Stomach (tissue), 8 donors: ENCODE measurements at regions not wholly inside any gene's neighbourhood (a gene's known extent, or its start where the extent isn't known, plus 50 kb on each side); places are given as distances from the start of the nearest gene placed in this dataset.

Source experiments
- DNase-seq, 2 donors: peaks; one replicate each; pipeline versions ENCODE4 v3.0.0 to v3.0.0-alpha.2; 2013 to 2019
- H3K27ac ChIP-seq, 5 donors: fragments of 200-600 bp in 4 of 5; sonication (generic) in 4 of 5; one replicate each; pipeline ENCODE4 v1.5.1; 2013 to 2019; ENCODE audit warnings: mild to moderate bottlenecking in 1 of 5, moderate library complexity in 1 of 5
- H3K27me3 ChIP-seq, 3 donors: fragments of 200-600 bp; sonication (generic); one replicate each; pipeline ENCODE4 v1.5.1; 2017 to 2019; ENCODE audit warnings: mixed run types in 1 of 3
- H3K36me3 ChIP-seq, 4 donors: fragments of 200-600 bp; sonication (generic); 1 replicate in 3 of 4; 2 replicates in 1 of 4; pipeline ENCODE4 v1.5.1; 2016 to 2019
- H3K4me1 ChIP-seq, 4 donors: fragments of 200-600 bp; sonication (generic); one replicate each; pipeline ENCODE4 v1.5.1; 2016 to 2019
- H3K4me3 ChIP-seq, 4 donors: fragments of 200-600 bp; sonication (generic) in 3 of 4; one replicate each; pipeline ENCODE4 v1.5.1; 2016 to 2019; ENCODE audit warnings: mild to moderate bottlenecking in 1 of 4
- H3K9me3 ChIP-seq, 4 donors: fragments of 200-600 bp; sonication (generic); one replicate each; pipeline ENCODE4 v1.5.1; 2016 to 2019
- EP300 ChIP-seq: sonication (generic); formaldehyde crosslinking; IDR thresholded peaks from one replicate; pipeline ENCODE4 v1.6.1; 2017; ENCODE audit warnings: antibody characterized with exemption
- POLR2A ChIP-seq, 4 donors: fragments of 450-650 bp; IDR thresholded peaks; one replicate each; pipeline ENCODE4 v1.6.1; 2016; ENCODE audit warnings: antibody characterized with exemption in 4 of 4, control low read depth in 2 of 4, mild to moderate bottlenecking in 1 of 4, moderate library complexity in 1 of 4
- POLR2AphosphoS5 ChIP-seq, 3 donors: sonication (generic); formaldehyde crosslinking; IDR thresholded peaks; one replicate each; pipeline ENCODE4 v1.6.1; 2016; ENCODE audit warnings: antibody characterized with exemption in 3 of 3
- WGBS, 5 donors: extraction: QIAGEN DNeasy Blood & Tissue Kit in 3 of 5; methylation state at CpG; one replicate each; pipeline versions ENCODE4 v1.1.5 to v1.1.7; 2013 to 2018; 5-methylcytosine and 5-hydroxymethylcytosine counted together
- intact Hi-C: fragments of 100-400 bp; cut with DNase I; formaldehyde crosslinking; loops from one replicate; pipeline ENCODE4 v1.15.1; 2023; ENCODE audit warnings: low total_unique reads
- TF ChIP-seq, protein P1 (sequence below), 7 experiments: fragments of 450-650 bp in 4 of 7; fragments of 200-600 bp in 3 of 7; sonication (generic) in 3 of 7; IDR thresholded peaks; one replicate each; pipeline ENCODE4 v1.5.1; 2016 to 2019; ENCODE audit warnings: antibody characterized with exemption in 7 of 7, control low read depth in 2 of 7, mild to moderate bottlenecking in 1 of 7
- donor health status: healthy with polysubstance abuse.
- donor health status: Bipolar disorder and iron deficiency.
- donor health status: healthy.

DNA sequence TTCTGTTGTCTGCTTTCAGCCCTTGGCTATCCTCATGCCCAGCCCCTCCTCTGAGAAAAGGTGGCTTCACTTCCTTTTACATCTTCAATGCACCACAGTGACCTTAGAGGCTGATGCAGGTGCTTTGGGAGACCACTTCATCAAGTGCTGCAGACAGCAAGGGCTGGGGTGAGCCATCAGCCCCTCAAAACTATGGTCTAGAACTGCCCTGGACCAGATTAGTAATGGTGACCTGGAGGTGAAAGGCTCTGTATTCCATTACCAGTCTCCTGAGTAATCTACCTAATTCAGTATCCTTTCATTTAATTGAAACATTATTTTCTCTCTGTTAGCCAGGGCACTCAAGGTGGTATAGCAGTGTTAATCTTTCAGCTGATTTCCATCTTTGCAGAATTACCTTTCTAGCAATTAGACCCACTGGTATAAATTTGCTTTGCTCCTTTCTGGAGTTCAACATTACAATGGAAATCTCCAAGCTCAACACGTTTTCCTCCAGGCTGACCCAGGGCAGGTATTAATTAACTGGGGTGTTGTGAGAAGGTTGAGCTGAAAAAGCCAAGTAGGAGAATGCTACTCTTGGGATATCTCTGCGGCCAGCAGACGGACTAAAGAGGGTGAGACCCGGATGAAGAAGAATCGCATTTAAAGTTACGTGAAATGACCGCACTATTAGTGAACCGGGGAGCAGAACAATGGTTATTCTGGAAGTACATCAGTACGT is 469.0 kb downstream of the MEIS1 start:
- no peaks in the 10 kb centered on the region for H3K9me3 ChIP-seq
- H3K27me3 ChIP-seq: no peaks in the 10 kb centered on the region
- intact Hi-C loops: no loop called here
- no peak for DNase-seq
- H3K4me1 ChIP-seq: no peaks in the 10 kb centered on the region
- H3K27ac ChIP-seq: no peak overlapping the region
- TF ChIP-seq, protein P1, sequence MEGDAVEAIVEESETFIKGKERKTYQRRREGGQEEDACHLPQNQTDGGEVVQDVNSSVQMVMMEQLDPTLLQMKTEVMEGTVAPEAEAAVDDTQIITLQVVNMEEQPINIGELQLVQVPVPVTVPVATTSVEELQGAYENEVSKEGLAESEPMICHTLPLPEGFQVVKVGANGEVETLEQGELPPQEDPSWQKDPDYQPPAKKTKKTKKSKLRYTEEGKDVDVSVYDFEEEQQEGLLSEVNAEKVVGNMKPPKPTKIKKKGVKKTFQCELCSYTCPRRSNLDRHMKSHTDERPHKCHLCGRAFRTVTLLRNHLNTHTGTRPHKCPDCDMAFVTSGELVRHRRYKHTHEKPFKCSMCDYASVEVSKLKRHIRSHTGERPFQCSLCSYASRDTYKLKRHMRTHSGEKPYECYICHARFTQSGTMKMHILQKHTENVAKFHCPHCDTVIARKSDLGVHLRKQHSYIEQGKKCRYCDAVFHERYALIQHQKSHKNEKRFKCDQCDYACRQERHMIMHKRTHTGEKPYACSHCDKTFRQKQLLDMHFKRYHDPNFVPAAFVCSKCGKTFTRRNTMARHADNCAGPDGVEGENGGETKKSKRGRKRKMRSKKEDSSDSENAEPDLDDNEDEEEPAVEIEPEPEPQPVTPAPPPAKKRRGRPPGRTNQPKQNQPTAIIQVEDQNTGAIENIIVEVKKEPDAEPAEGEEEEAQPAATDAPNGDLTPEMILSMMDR (IDR thresholded peaks at IDR 0.05): no peak
- no peaks in the 10 kb centered on the region for H3K36me3 ChIP-seq
- 87 to 94% (median 93%) methylated on average over 9 of the region's 9 CpGs for WGBS, 5 donors
- H3K4me3 ChIP-seq: no peak overlapping the region

DNA sequence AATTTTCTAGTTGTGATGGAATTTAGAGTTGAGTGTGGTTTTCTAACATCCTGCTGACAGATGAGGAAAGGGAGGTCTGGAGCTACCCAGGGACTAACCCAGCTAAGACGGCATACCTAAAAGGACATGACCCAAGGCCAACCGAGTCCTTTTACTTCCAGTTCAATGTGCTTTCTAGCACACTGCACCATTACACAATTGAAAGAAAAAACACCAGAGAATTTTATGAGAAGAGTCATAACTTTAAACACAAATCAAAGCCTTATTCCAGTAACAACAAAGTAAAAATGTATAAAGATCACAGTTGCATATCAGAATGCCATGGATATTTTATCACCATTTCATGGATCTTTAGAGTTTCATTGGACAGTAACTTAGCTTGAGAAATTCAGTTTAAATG is 480.3 kb downstream of the MEIS1 start:
- WGBS, 5 donors: 70 to 93% (median 86%) methylated on average over 2 of the region's 2 CpGs
- Histone ChIP-seq H3K4me1 (no peaks in the 10 kb centered on the region), H3K9me3 (no peaks in the 10 kb centered on the region), H3K27me3 (no peaks in the 10 kb centered on the region), H3K27ac (no peak overlapping the region), H3K4me3 (no peak overlapping the region), H3K36me3 (no peaks in the 10 kb centered on the region)
- TF ChIP-seq POLR2AphosphoS5 (IDR thresholded peaks at IDR 0.05) (no peak), EP300 (no peak)
- TF ChIP-seq, protein P1 (IDR thresholded peaks at IDR 0.05): no peak
- intact Hi-C loops: no loop called here
- no peak for DNase-seq

DNA sequence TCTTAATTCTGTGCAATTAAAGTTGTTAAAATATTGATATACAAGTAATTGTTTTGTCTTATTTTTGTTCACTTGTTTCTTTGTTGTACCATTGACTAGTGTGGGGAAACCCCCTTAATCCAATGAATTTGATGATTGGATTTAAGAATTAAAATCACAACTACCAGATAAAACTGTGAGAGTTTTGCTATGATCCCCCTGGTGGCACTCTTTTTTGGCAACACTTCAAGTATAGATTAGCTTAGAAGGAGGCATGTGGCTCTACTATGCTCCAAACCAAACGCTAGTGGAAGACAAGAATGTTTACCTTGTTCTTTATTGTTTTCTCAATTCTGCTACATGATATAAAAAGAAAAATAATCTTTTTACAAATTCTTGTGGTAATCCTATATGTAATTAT is 477.8 kb upstream of the ETAA1 start:
- H3K27me3 ChIP-seq: no peaks in the 10 kb centered on the region
- no peak overlapping the region for H3K4me3 ChIP-seq
- H3K27ac ChIP-seq: no peak overlapping the region
- intact Hi-C loops: no loop called here
- 11 to 50% (median 46%) methylated on average over 1 of the region's 1 CpG for WGBS, 5 donors
- DNase-seq: no peak
- H3K4me1 ChIP-seq: no peaks in the 10 kb centered on the region
- H3K36me3 ChIP-seq: no peaks in the 10 kb centered on the region
- no peaks in the 10 kb centered on the region for H3K9me3 ChIP-seq
- TF ChIP-seq, protein P1 (IDR thresholded peaks at IDR 0.05): no peak
- TF ChIP-seq POLR2AphosphoS5 (IDR thresholded peaks at IDR 0.05) (no peak), POLR2A (IDR thresholded peaks at IDR 0.05) (no peak), EP300 (no peak)

DNA sequence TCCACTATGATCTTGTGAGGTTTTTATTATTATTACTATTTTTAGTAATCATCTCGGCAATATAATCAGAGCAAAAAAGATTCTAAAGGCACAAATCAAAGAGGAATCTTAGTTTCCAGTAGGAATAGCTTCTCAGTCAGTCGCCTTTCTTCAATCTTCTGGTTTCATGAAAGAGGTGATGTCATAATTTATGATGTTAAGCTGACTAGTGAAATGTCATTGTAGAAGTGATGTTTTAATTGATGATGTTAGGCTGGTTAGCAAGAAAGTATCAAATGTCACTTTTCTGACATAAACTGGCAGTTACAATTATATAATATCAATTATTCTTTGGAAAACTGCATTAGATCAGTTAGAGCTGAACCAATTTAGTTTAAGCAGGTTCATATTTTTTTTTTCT is 476.7 kb upstream of the ETAA1 start:
- TF ChIP-seq POLR2A (IDR thresholded peaks at IDR 0.05) (no peak), EP300 (no peak), POLR2AphosphoS5 (IDR thresholded peaks at IDR 0.05) (no peak)
- no peaks in the 10 kb centered on the region for H3K4me1 ChIP-seq
- no peaks in the 10 kb centered on the region for H3K27me3 ChIP-seq
- H3K27ac ChIP-seq: no peak overlapping the region
- intact Hi-C loops: no loop called here
- WGBS, 5 donors: 88 to 95% (median 92%) methylated on average over 2 of the region's 2 CpGs
- no peak for DNase-seq
- H3K9me3 ChIP-seq: no peaks in the 10 kb centered on the region
- no peak overlapping the region for H3K4me3 ChIP-seq
- no peaks in the 10 kb centered on the region for H3K36me3 ChIP-seq

DNA sequence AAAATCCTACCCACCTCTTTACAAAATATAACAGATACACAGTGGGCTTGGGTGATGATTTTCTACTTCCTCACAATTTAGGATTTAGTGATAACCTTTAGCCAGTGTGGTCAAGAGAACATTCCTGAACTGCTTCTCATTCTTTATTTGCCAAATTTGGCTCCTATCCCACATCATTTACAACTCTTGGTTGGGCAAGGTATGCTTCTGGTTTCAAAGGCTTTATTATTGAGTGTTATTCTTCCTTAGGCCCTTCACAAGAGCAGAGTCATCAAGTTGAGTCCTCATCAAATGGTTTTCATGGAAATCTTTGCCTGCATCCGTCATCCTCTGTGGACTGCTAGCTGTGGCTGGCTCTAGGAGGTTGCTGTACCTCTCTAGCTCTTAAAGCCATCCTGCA is 472.0 kb upstream of the ETAA1 start:
- 86 to 100% (median 92%) methylated on average over 1 of the region's 1 CpG for WGBS, 5 donors
- TF ChIP-seq, protein P1 (IDR thresholded peaks at IDR 0.05): no peak
- no peak for TF ChIP-seq EP300
- TF ChIP-seq POLR2AphosphoS5 (IDR thresholded peaks at IDR 0.05): no peak
- TF ChIP-seq POLR2A (IDR thresholded peaks at IDR 0.05): no peak
- Histone ChIP-seq H3K27me3 (no peaks in the 10 kb centered on the region), H3K9me3 (no peaks in the 10 kb centered on the region), H3K36me3 (no peaks in the 10 kb centered on the region), H3K4me1 (peaks cover 0 to 8% (median 4%) of the 10 kb centered on the region in 4 donors), H3K4me3 (no peak overlapping the region), H3K27ac (no peak overlapping the region)
- no peak for DNase-seq
- intact Hi-C loops: no loop called here
